ENCODE measurements at regions not wholly inside any gene's neighbourhood (a gene's known extent, or its start where the extent isn't known, plus 50 kb on each side); places are given as distances from the start of the nearest gene placed in this dataset.

- TF ChIP-seq POLR2A (IDR thresholded peaks at IDR 0.05): no peak
- no peak for TF ChIP-seq CTCF (IDR thresholded peaks at IDR 0.05)
- 84 to 89% methylated on average over 7 of the region's 7 CpGs for WGBS, 2 donors
- intact Hi-C loops (cut with DNase I; ENCODE audit: low total_unique reads): no loop called here
Observed at GRCh38 chr10:6305401-6306321, 102.9 kb downstream of the PFKFB3 start.

GRCh38 chr10:6306917-6307316 lies 104.2 kb downstream of the PFKFB3 start:
- no peak overlapping the region for H3K4me3 ChIP-seq (ENCODE audit: low read depth, poor library complexity, severe bottlenecking)
- intact Hi-C loops (cut with DNase I; ENCODE audit: low total_unique reads): no loop called here
- no peak for TF ChIP-seq POLR2A (IDR thresholded peaks at IDR 0.05)
- TF ChIP-seq CTCF (IDR thresholded peaks at IDR 0.05): no peak
- peak in 1 of 2 donors; percentile 59 for DNase-seq (ENCODE audit: low spot score in 2 of 2)
- 92 to 93% methylated on average over 4 of the region's 4 CpGs for WGBS, 2 donors

More at GRCh38 chr10:6305401-6306321, 102.9 kb downstream of the PFKFB3 start:
- DNase-seq (ENCODE audit: low spot score in 2 of 2): peak in 1 of 2 donors; percentile 18
- H3K4me3 ChIP-seq (ENCODE audit: low read depth, poor library complexity, severe bottlenecking): no peak overlapping the region

GRCh38 chr10:6309816-6310215 lies 107.1 kb downstream of the PFKFB3 start:
- 54 to 64% methylated on average over 4 of the region's 4 CpGs for whole genome bisulfite sequencing, 2 donors
- no peak overlapping the region for H3K4me3 ChIP-seq (ENCODE audit: low read depth, poor library complexity, severe bottlenecking)
- TF ChIP-seq CTCF (IDR thresholded peaks at IDR 0.05) (no peak), POLR2A (IDR thresholded peaks at IDR 0.05) (no peak)
- DNase-seq (ENCODE audit: low spot score in 2 of 2): peak in 1 of 2 donors; percentile 42
- intact Hi-C loops (cut with DNase I; ENCODE audit: low total_unique reads): no loop called here

GRCh38 chr10:6310977-6311376 lies 108.2 kb downstream of the PFKFB3 start:
- WGBS, 2 donors: 81 to 95% methylated on average over 4 of the region's 4 CpGs
- peak in 1 of 2 donors; percentile 21 for DNase-seq (ENCODE audit: low spot score in 2 of 2)
- TF ChIP-seq CTCF (IDR thresholded peaks at IDR 0.05): no peak
- no peak for TF ChIP-seq POLR2A (IDR thresholded peaks at IDR 0.05)
- intact Hi-C loops (cut with DNase I; ENCODE audit: low total_unique reads): no loop called here
- H3K4me3 ChIP-seq (ENCODE audit: low read depth, poor library complexity, severe bottlenecking): no peak overlapping the region

- intact Hi-C loops (cut with DNase I; ENCODE audit: low total_unique reads): no loop called here
- WGBS, 2 donors: 68 to 84% methylated on average over 11 of the region's 11 CpGs
- no peak for TF ChIP-seq CTCF (IDR thresholded peaks at IDR 0.05)
- TF ChIP-seq POLR2A (IDR thresholded peaks at IDR 0.05): no peak
- H3K4me3 ChIP-seq (ENCODE audit: low read depth, poor library complexity, severe bottlenecking): no peak overlapping the region
- peak in 1 of 2 donors; percentile 34 for DNase-seq (ENCODE audit: low spot score in 2 of 2)
Observed at GRCh38 chr10:6311700-6312330, 109.1 kb downstream of the PFKFB3 start.
